Endothelial cell of umbilical vein (primary cell): ENCODE measurements at regions not wholly inside any gene's neighbourhood (a gene's known extent, or its start where the extent isn't known, plus 50 kb on each side); places are given as distances from the start of the nearest gene placed in this dataset.
"Not testable (repeated sequence)": the region's sequence is repeated elsewhere in the genome, so short reads cannot be mapped to it uniquely, and the experiment has no call there.

ENCODE experiments used
- BruUV-seq: library from RNA; stranded (reverse); fragments of 400-500 nt; replicated peaks from 2 replicates; lab custom pipeline; 2021; lab: Mats Ljungman, UMichigan
- CTCF ChIA-PET: fragments of 300-600, 350-600 bp; sonication (Branson Sonifier 250); formaldehyde crosslinking; loops from one replicate; lab custom pipeline; 2021; ENCODE audit warnings: antibody characterized with exemption, inconsistent platforms; lab: Charles Lee
- POLR2A ChIA-PET: fragments of 300-600, 350-600 bp; sonication (Branson Sonifier 250); formaldehyde crosslinking; loops from one replicate; lab custom pipeline; 2021; ENCODE audit warnings: antibody characterized with exemption, inconsistent platforms; lab: Charles Lee
- DNase-seq: peaks from one replicate; pipeline ENCODE4 v3.0.0-alpha.2; 2011; ENCODE audit warnings: low read depth, low spot score
- FAIRE-seq: peaks from 2 replicates; lab custom pipeline; 2011; peaks lifted over from hg19 to GRCh38; lab: Jason Lieb, UNC
- H2AFZ ChIP-seq: 2 replicates; pipeline ENCODE4 v1.6.0; 2012; ENCODE audit warnings: low read depth, low read length, control low read depth, inconsistent platforms
- H3K27ac ChIP-seq: 2 replicates; pipeline ENCODE4 v1.5.1; 2011; ENCODE audit warnings: low read depth, mild to moderate bottlenecking, control low read depth, low read length, moderate library complexity; ENCODE audit not compliant: insufficient read depth
- H3K27me3 ChIP-seq, 2 experiments: 2 replicates each; pipeline versions ENCODE4 v1.6.0 to v1.6.1; 2011; ENCODE audit warnings: low read length in 2 of 2, mixed read lengths in 1 of 2; ENCODE audit not compliant: control insufficient read depth in 2 of 2, insufficient read depth in 2 of 2
- H3K36me3 ChIP-seq, 2 experiments: 2 replicates in 1 of 2; 3 replicates in 1 of 2; pipeline ENCODE4 v1.5.1; 2011; ENCODE audit warnings: low read length in 2 of 2, mild to moderate bottlenecking in 1 of 2, moderate library complexity in 1 of 2; ENCODE audit not compliant: control insufficient read depth in 2 of 2, insufficient read depth in 2 of 2; ENCODE audit errors: extremely low read depth in 1 of 2
- H3K4me1 ChIP-seq: 3 replicates; pipeline ENCODE4 v1.5.1; 2011; ENCODE audit warnings: mild to moderate bottlenecking, low read length; ENCODE audit not compliant: control insufficient read depth, insufficient read depth; ENCODE audit errors: extremely low read depth
- H3K4me2 ChIP-seq: 2 replicates; pipeline ENCODE4 v1.6.1; 2011; ENCODE audit warnings: low read length, control low read depth, mixed read lengths; ENCODE audit not compliant: insufficient read depth
- H3K4me3 ChIP-seq, 3 experiments: fragments of 200-600 bp in 1 of 3; sonication (generic), shearing (Covaris generic) in 1 of 3; replicated peaks in 1 of 3; 2 replicates each; pipeline ENCODE4 v1.5.1; 2011 to 2016; ENCODE audit warnings: control low read depth in 3 of 3, low read length in 3 of 3, mild to moderate bottlenecking in 2 of 3, inconsistent platforms in 1 of 3, low read depth in 1 of 3, moderate library complexity in 1 of 3; ENCODE audit not compliant: insufficient read depth in 1 of 3
- H3K79me2 ChIP-seq: 2 replicates; pipeline ENCODE4 v1.6.0; 2012; ENCODE audit warnings: low read length, inconsistent platforms; ENCODE audit not compliant: control insufficient read depth, insufficient read depth
- H3K9ac ChIP-seq: replicated peaks from 2 replicates; pipeline ENCODE3; 2011; ENCODE audit warnings: low read length, control low read depth; ENCODE audit not compliant: insufficient read depth; ENCODE audit errors: extremely low read depth
- H3K9me1 ChIP-seq: replicated peaks from 3 replicates; pipeline ENCODE4 v1.6.0; 2011; ENCODE audit warnings: mild to moderate bottlenecking, low read length; ENCODE audit not compliant: control insufficient read depth, insufficient read depth; ENCODE audit errors: extremely low read depth
- H3K9me3 ChIP-seq: replicated peaks from 2 replicates; pipeline ENCODE4 v1.5.1; 2012; ENCODE audit warnings: low read length, inconsistent platforms; ENCODE audit not compliant: control insufficient read depth, insufficient read depth
- H4K20me1 ChIP-seq: replicated peaks from 2 replicates; pipeline ENCODE3; 2011; ENCODE audit warnings: mild to moderate bottlenecking, low read length; ENCODE audit not compliant: control insufficient read depth, insufficient read depth; ENCODE audit errors: extremely low read depth
- EZH2 ChIP-seq: IDR thresholded peaks from 2 replicates; pipeline ENCODE4 v1.6.1; 2012; ENCODE audit warnings: borderline replicate concordance, low read depth, mild to moderate bottlenecking, moderate library complexity, low read length, inconsistent platforms; ENCODE audit not compliant: severe bottlenecking
- FOS ChIP-seq: IDR thresholded peaks from 2 replicates; pipeline ENCODE4 v1.6.1; 2011; ENCODE audit warnings: mild to moderate bottlenecking, low read length, moderate library complexity, borderline replicate concordance; ENCODE audit not compliant: insufficient read depth
- GATA2 ChIP-seq: IDR thresholded peaks from 2 replicates; pipeline ENCODE4 v1.7.0; 2011; ENCODE audit warnings: low read depth, mild to moderate bottlenecking, moderate library complexity, mixed read lengths, low read length; ENCODE audit not compliant: insufficient read length, insufficient read depth
- JUN ChIP-seq: IDR thresholded peaks from 2 replicates; pipeline ENCODE4 v1.6.1; 2011; ENCODE audit warnings: borderline replicate concordance, low read depth; ENCODE audit not compliant: insufficient read length, insufficient read depth
- MYC ChIP-seq: IDR thresholded peaks from one replicate; pipeline ENCODE4 v1.6.1; 2011; ENCODE audit warnings: mild to moderate bottlenecking, low read depth, low read length
- POLR2A ChIP-seq: IDR thresholded peaks from 2 replicates; pipeline ENCODE4 v1.6.1; 2012; ENCODE audit warnings: low read depth, mild to moderate bottlenecking, control low read depth, low read length
- POLR2AphosphoS5 ChIP-seq: IDR thresholded peaks from 2 replicates; pipeline ENCODE4 v1.6.1; 2012; ENCODE audit warnings: low read depth, mild to moderate bottlenecking, control low read depth, low read length, moderate library complexity; ENCODE audit not compliant: insufficient read depth
- dilution Hi-C: fragments of 300-500 bp; cut with MboI; formaldehyde crosslinking; loops from one replicate; pipeline ENCODE4 v1.15.0; 2019; ENCODE audit warnings: low sequenced_read_pairs; ENCODE audit not compliant: extremely low pct_ligation_motif_present
- intact Hi-C: fragments of 100-400 bp; cut with micrococcal nuclease; formaldehyde crosslinking; loops from one replicate; pipeline ENCODE4 v1.10.0; 2022
- TF ChIP-seq, protein P1 (sequence below): IDR thresholded peaks from 2 replicates; pipeline ENCODE4 v1.6.1; 2011; ENCODE audit not compliant: insufficient read depth, insufficient read length
- TF ChIP-seq, protein P2 (sequence below), 2 donors: IDR thresholded peaks; 1 replicate in 1 of 2; 2 replicates in 1 of 2; pipeline ENCODE4 v1.5.1; 2011; ENCODE audit warnings: low read length in 2 of 2, mild to moderate bottlenecking in 2 of 2, moderate library complexity in 2 of 2, control low read depth in 1 of 2, inconsistent platforms in 1 of 2, low read depth in 1 of 2; ENCODE audit not compliant: insufficient read depth in 1 of 2; ENCODE audit errors: extremely low read depth in 1 of 2

DNA sequence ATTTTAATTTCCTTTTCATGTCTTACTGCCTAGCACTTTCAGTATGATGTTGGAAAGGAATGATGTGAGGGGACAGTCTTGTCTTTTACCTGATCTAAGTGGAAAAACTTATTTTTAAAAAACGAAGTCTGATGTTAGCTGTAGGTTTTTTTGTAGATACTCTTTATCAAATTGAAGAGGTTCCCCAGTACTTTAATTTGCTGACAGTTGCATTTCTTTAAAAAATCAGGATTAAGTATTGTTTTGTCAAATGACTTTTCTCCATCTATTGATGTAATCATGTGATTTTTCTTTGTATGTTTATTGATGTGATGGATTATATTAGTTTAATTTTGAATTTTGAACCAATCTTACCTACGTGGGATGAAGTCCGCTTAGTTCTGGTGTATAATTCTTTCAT lies 568.4 kb upstream of the AGA start:
- no peak for TF ChIP-seq POLR2AphosphoS5
- no peak for TF ChIP-seq POLR2A
- TF ChIP-seq MYC: no peak
- TF ChIP-seq FOS: no peak
- TF ChIP-seq GATA2: no peak
- TF ChIP-seq, protein P1, sequence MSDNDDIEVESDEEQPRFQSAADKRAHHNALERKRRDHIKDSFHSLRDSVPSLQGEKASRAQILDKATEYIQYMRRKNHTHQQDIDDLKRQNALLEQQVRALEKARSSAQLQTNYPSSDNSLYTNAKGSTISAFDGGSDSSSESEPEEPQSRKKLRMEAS: no peak
- TF ChIP-seq, protein P2, sequence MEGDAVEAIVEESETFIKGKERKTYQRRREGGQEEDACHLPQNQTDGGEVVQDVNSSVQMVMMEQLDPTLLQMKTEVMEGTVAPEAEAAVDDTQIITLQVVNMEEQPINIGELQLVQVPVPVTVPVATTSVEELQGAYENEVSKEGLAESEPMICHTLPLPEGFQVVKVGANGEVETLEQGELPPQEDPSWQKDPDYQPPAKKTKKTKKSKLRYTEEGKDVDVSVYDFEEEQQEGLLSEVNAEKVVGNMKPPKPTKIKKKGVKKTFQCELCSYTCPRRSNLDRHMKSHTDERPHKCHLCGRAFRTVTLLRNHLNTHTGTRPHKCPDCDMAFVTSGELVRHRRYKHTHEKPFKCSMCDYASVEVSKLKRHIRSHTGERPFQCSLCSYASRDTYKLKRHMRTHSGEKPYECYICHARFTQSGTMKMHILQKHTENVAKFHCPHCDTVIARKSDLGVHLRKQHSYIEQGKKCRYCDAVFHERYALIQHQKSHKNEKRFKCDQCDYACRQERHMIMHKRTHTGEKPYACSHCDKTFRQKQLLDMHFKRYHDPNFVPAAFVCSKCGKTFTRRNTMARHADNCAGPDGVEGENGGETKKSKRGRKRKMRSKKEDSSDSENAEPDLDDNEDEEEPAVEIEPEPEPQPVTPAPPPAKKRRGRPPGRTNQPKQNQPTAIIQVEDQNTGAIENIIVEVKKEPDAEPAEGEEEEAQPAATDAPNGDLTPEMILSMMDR (IDR thresholded peaks at IDR 0.05; ENCODE audit: extremely low read depth in 1 of 2, insufficient read depth in 1 of 2, low read depth in 1 of 2, low read length in 2 of 2): no peak
- no peak for TF ChIP-seq JUN
- TF ChIP-seq EZH2: no peak

DNA sequence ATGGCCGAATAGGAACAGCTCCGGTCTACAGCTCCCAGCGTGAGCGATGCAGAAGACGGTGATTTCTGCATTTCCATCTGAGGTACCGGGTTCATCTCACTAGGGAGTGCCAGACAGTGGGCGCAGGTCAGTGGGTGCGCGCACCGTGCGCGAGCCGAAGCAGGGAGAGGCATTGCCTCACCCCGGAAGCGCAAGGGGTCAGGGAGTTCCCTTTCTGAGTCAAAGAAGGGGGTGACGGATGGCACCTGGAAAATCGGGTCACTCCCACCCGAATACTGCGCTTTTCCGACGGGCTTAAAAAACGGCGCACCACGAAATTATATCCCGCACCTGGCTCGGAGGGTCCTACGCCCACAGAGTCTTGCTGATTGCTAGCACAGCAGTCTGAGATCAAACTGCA lies 572.8 kb upstream of the AGA start:
- H3K27ac ChIP-seq, H3K9me1 ChIP-seq, H3K4me1 ChIP-seq, H3K36me3 ChIP-seq, dilution Hi-C loops, H2AFZ ChIP-seq, POLR2A ChIA-PET, DNase-seq, H3K9me3 ChIP-seq, H3K4me2 ChIP-seq, H3K27me3 ChIP-seq, H3K79me2 ChIP-seq, H3K9ac ChIP-seq, CTCF ChIA-PET, FAIRE-seq, H3K4me3 ChIP-seq, H4K20me1 ChIP-seq, BruUV-seq, intact Hi-C loops: not testable (repeated sequence)

More for the DNA sequence above, 568.4 kb upstream of the AGA start:
- no TSS peak for BruUV-seq
- H2AFZ ChIP-seq: no peak overlapping the region
- no peaks in the 10 kb centered on the region for H3K9me3 ChIP-seq
- intact Hi-C loops: no loop called here
- no peaks in the 10 kb centered on the region for H4K20me1 ChIP-seq
- no peaks in the 10 kb centered on the region for H3K79me2 ChIP-seq
- FAIRE-seq (no peak), DNase-seq (no peak)
- dilution Hi-C loops: no loop called here
- H3K4me1 ChIP-seq: no peaks in the 10 kb centered on the region
- POLR2A ChIA-PET: no interaction called here
- H3K4me3 ChIP-seq: no peak overlapping the region
- no peak overlapping the region for H3K27ac ChIP-seq
- no peaks in the 10 kb centered on the region for H3K9me1 ChIP-seq
- CTCF ChIA-PET: no interaction called here
- H3K27me3 ChIP-seq: no peaks in the 10 kb centered on the region
- no peak overlapping the region for H3K4me2 ChIP-seq
- H3K9ac ChIP-seq: no peak overlapping the region
- H3K36me3 ChIP-seq: no peaks in the 10 kb centered on the region
